GM12875 (cell line): ENCODE measurements at regions not wholly inside any gene's neighbourhood (a gene's known extent, or its start where the extent isn't known, plus 50 kb on each side); places are given as distances from the start of the nearest gene placed in this dataset.

Experiments
- H3K4me3 ChIP-seq: one replicate; pipeline ENCODE4 v1.5.1; 2011; ENCODE audit warnings: low read depth, low read length, control low read depth
- CTCF ChIP-seq: IDR thresholded peaks from 2 replicates; pipeline ENCODE4 v1.5.1; 2011; ENCODE audit warnings: low read depth, mild to moderate bottlenecking, control low read depth, inconsistent platforms, low read length, moderate library complexity, borderline replicate concordance; ENCODE audit not compliant: insufficient read depth

- no peak overlapping the region for H3K4me3 ChIP-seq
- no peak for TF ChIP-seq CTCF
These were observed 125.8 kb upstream of the GLI2 start for GRCh38 chr2:120609826-120610395.

GRCh38 chr2:120611016-120611415 lies 124.7 kb upstream of the GLI2 start:
- TF ChIP-seq CTCF, result no peak
- no peak overlapping the region for H3K4me3 ChIP-seq

GRCh38 chr2:120611961-120612360 lies 123.7 kb upstream of the GLI2 start:
- no peak overlapping the region for H3K4me3 ChIP-seq
- TF ChIP-seq CTCF, result no peak

- H3K4me3 ChIP-seq, result no peak overlapping the region
- TF ChIP-seq CTCF, result no peak
These were observed 123.2 kb upstream of the GLI2 start for GRCh38 chr2:120612471-120612870.

- TF ChIP-seq CTCF, result no peak
- H3K4me3 ChIP-seq, result no peak overlapping the region
These were observed 122.7 kb upstream of the GLI2 start for GRCh38 chr2:120612931-120613330.

GRCh38 chr2:120613742-120614571 lies 121.7 kb upstream of the GLI2 start:
- no peak overlapping the region for H3K4me3 ChIP-seq
- no peak for TF ChIP-seq CTCF

GRCh38 chr2:120614901-120615300 lies 120.8 kb upstream of the GLI2 start:
- TF ChIP-seq CTCF, result no peak
- H3K4me3 ChIP-seq, result no peak overlapping the region
